WERI-Rb-1 (cell line): ENCODE measurements at regions not wholly inside any gene's neighbourhood (a gene's known extent, or its start where the extent isn't known, plus 50 kb on each side); places are given as distances from the start of the nearest gene placed in this dataset.
"Not testable (repeated sequence)": the region's sequence is repeated elsewhere in the genome, so short reads cannot be mapped to it uniquely, and the experiment has no call there.

ENCODE experiments used
- DNase-seq: peaks from one replicate; pipeline ENCODE4 v3.0.0-alpha.2; 2020
- H3K27ac ChIP-seq: fragments of 250-450 bp; sonication (Bioruptor Pico); 2 replicates; pipeline ENCODE4 v1.5.1; 2020; ENCODE audit warnings: mild to moderate bottlenecking, moderate library complexity
- H3K27me3 ChIP-seq: fragments of 250-450 bp; sonication (Bioruptor Pico); 2 replicates; pipeline ENCODE4 v1.5.1; 2021; ENCODE audit warnings: mild to moderate bottlenecking, low read depth, moderate library complexity; ENCODE audit not compliant: insufficient read depth, severe bottlenecking
- H3K36me3 ChIP-seq: fragments of 250-450 bp; sonication (Bioruptor Pico); 2 replicates; pipeline ENCODE4 v1.5.1; 2020; ENCODE audit warnings: mild to moderate bottlenecking, moderate library complexity
- H3K4me3 ChIP-seq: 2 replicates; pipeline ENCODE4 v1.5.1; 2011; ENCODE audit warnings: low read depth, mild to moderate bottlenecking, control low read depth, low read length
- H3K9me3 ChIP-seq: fragments of 250-450 bp; sonication (Bioruptor Pico); 2 replicates; pipeline ENCODE4 v1.5.1; 2021; ENCODE audit warnings: mild to moderate bottlenecking, moderate library complexity; ENCODE audit not compliant: severe bottlenecking
- TF ChIP-seq, protein P1 (sequence below): IDR thresholded peaks from 2 replicates; pipeline ENCODE4 v1.5.1; 2011; ENCODE audit warnings: low read depth, mild to moderate bottlenecking, control low read depth, inconsistent platforms, low read length

DNA sequence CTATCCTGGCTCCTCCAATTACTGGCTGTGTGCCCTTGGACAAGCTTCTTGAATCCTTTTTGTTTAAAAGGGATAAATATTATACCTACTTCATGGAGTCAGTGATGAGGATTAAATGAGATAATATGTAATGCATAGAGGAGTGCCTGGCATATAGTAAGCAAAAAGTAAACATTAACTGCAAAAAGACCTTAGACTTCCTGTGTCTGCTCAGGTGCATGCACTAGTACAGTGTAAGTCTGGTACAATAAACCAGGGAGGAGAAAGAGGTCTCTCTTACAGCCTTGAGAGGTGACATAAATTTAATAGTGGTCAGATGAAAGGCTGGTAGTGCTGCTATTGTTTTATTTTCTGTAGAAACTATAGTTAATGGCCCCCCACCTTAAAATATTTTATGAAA, 305.2 kb upstream of the MIS18BP1 start:
- no peak for DNase-seq
- no peaks in the 10 kb centered on the region for H3K9me3 ChIP-seq
- TF ChIP-seq, protein P1, sequence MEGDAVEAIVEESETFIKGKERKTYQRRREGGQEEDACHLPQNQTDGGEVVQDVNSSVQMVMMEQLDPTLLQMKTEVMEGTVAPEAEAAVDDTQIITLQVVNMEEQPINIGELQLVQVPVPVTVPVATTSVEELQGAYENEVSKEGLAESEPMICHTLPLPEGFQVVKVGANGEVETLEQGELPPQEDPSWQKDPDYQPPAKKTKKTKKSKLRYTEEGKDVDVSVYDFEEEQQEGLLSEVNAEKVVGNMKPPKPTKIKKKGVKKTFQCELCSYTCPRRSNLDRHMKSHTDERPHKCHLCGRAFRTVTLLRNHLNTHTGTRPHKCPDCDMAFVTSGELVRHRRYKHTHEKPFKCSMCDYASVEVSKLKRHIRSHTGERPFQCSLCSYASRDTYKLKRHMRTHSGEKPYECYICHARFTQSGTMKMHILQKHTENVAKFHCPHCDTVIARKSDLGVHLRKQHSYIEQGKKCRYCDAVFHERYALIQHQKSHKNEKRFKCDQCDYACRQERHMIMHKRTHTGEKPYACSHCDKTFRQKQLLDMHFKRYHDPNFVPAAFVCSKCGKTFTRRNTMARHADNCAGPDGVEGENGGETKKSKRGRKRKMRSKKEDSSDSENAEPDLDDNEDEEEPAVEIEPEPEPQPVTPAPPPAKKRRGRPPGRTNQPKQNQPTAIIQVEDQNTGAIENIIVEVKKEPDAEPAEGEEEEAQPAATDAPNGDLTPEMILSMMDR = no peak
- no peak overlapping the region for H3K4me3 ChIP-seq
- H3K27ac ChIP-seq = no peak overlapping the region
- H3K36me3 ChIP-seq = no peaks in the 10 kb centered on the region
- H3K27me3 ChIP-seq = no peaks in the 10 kb centered on the region

- H3K36me3 ChIP-seq = no peaks in the 10 kb centered on the region
- TF ChIP-seq, protein P1 = no peak
Measured at GRCh38 chr14:45553981-45554380, 301.0 kb upstream of the MIS18BP1 start.

DNA sequence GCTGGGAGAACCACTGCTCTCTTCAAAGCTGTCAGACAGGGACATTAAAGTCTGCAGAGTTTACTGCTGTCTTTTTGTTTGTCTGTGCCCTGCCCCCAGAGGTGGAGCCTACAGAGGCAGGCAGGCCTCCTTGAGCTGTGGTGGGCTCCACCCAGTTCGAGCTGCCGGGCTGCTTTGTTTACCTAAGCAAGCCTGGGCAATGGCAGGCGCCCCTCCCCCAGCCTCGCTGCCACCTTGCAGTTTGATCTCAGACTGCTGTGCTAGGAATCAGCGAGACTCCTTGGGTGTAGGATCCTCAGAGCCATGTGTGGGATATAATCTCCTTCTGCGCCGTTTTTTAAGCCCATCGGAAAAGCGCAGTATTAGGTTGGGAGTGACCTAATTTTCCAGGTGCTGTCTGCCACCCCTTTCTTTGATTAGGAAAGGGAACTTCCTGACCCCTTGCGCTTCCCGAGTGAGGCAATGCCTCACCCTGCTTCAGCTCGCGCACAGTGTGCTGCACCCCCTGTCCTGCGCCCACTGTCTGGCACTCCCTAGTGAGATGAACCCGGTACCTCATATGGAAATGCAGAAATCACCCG, 298.3 kb upstream of the MIS18BP1 start:
- not testable (repeated sequence) for H3K9me3 ChIP-seq, H3K36me3 ChIP-seq, H3K4me3 ChIP-seq, H3K27me3 ChIP-seq
- 0 out of 2 replicates have a peak overlapping the region, but pooled peaks have one; percentile 6 for H3K27ac ChIP-seq
- peak; percentile 17 for DNase-seq

More at GRCh38 chr14:45553981-45554380, 301.0 kb upstream of the MIS18BP1 start:
- Histone ChIP-seq H3K27me3 (no peaks in the 10 kb centered on the region), H3K27ac (no peak overlapping the region), H3K4me3 (no peak overlapping the region), H3K9me3 (no peaks in the 10 kb centered on the region)
- no peak for DNase-seq

- DNase-seq = no peak
- H3K36me3 ChIP-seq = no peaks in the 10 kb centered on the region
- no peak overlapping the region for H3K4me3 ChIP-seq
- no peaks in the 10 kb centered on the region for H3K9me3 ChIP-seq
- no peak overlapping the region for H3K27ac ChIP-seq
- no peaks in the 10 kb centered on the region for H3K27me3 ChIP-seq
- TF ChIP-seq, protein P1 = no peak
Measured at GRCh38 chr14:45531022-45531421, 278.0 kb upstream of the MIS18BP1 start.

GRCh38 chr14:45526715-45527549, 273.9 kb upstream of the MIS18BP1 start:
- TF ChIP-seq, protein P1 = peak; percentile 76
- Histone ChIP-seq H3K4me3 (no peak overlapping the region), H3K27me3 (no peaks in the 10 kb centered on the region), H3K36me3 (no peaks in the 10 kb centered on the region), H3K27ac (no peak overlapping the region), H3K9me3 (no peaks in the 10 kb centered on the region)
- peak; percentile 55 for DNase-seq

- TF ChIP-seq, protein P1 = no peak
- H3K27me3 ChIP-seq = no peaks in the 10 kb centered on the region
- H3K4me3 ChIP-seq = no peak overlapping the region
- no peaks in the 10 kb centered on the region for H3K9me3 ChIP-seq
- DNase-seq = no peak
- no peak overlapping the region for H3K27ac ChIP-seq
- H3K36me3 ChIP-seq = no peaks in the 10 kb centered on the region
Measured at GRCh38 chr14:45519766-45520165, 266.8 kb upstream of the MIS18BP1 start.
